HepG2 (cell line): ENCODE measurements at regions not wholly inside any gene's neighbourhood (a gene's known extent, or its start where the extent isn't known, plus 50 kb on each side); places are given as distances from the start of the nearest gene placed in this dataset.

Source experiments
- CHD2 ChIP-seq: IDR thresholded peaks from 2 replicates; pipeline ENCODE4 v1.6.1; 2011; ENCODE audit warnings: low read depth, low read length, improper control_type of control experiment
- MAFG ChIP-seq: sonication (generic); formaldehyde crosslinking; IDR thresholded peaks from 2 replicates; pipeline ENCODE4 v1.5.1; 2020; ENCODE audit warnings: mild to moderate bottlenecking, missing genetic modification reagents

DNA sequence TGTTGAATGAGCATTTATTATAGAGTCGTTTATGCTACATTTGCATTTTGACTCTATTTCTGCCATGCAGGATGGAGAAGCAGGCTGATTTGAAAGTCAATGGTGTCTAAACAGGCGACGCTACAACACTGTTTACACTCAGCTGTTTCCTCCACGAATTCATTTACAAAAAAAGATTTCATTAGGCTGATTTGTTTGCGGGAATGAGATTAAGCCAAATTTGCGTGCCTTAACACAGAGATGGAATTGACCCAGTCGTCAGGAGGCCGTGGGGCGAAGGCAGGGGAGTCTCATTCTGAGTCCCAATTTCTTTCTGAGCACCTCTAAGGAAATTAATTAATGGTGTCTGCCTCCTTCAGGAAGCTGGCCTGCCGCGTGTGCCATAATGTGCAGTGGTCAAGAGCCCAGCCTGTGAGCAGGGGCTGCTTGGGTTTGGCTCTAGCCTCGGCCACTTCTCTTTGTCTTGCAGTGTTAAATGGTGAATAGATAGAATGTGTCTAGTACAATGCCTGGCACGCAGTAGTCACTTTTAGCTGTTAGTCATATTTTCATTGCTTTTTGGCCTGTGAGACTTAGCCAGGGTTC is 88.6 kb upstream of the NKD1 start:
- TF ChIP-seq CHD2 (no peak), MAFG (CRISPR knock-in tag) (no peak)
